ENCODE measurements at regions not wholly inside any gene's neighbourhood (a gene's known extent, or its start where the extent isn't known, plus 50 kb on each side); places are given as distances from the start of the nearest gene placed in this dataset.

GRCh38 chr6:156550949-156551348, 226.2 kb upstream of the ARID1B start:
- no peak for TF ChIP-seq CTCF (IDR thresholded peaks at IDR 0.05)
- TF ChIP-seq POLR2A (IDR thresholded peaks at IDR 0.05), result no peak
